ENCODE measurements at regions not wholly inside any gene's neighbourhood (a gene's known extent, or its start where the extent isn't known, plus 50 kb on each side); places are given as distances from the start of the nearest gene placed in this dataset.

- TF ChIP-seq, protein P1, sequence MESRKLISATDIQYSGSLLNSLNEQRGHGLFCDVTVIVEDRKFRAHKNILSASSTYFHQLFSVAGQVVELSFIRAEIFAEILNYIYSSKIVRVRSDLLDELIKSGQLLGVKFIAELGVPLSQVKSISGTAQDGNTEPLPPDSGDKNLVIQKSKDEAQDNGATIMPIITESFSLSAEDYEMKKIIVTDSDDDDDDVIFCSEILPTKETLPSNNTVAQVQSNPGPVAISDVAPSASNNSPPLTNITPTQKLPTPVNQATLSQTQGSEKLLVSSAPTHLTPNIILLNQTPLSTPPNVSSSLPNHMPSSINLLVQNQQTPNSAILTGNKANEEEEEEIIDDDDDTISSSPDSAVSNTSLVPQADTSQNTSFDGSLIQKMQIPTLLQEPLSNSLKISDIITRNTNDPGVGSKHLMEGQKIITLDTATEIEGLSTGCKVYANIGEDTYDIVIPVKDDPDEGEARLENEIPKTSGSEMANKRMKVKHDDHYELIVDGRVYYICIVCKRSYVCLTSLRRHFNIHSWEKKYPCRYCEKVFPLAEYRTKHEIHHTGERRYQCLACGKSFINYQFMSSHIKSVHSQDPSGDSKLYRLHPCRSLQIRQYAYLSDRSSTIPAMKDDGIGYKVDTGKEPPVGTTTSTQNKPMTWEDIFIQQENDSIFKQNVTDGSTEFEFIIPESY (IDR thresholded peaks at IDR 0.05; ENCODE audit: borderline replicate concordance, low read depth), result no peak
- TF ChIP-seq RAD21 (IDR thresholded peaks at IDR 0.05; ENCODE audit: low read length), result no peak
These were observed 342.2 kb upstream of the DUSP10 start for GRCh38 chr1:222084048-222084447.
